ENCODE measurements at regions not wholly inside any gene's neighbourhood (a gene's known extent, or its start where the extent isn't known, plus 50 kb on each side); places are given as distances from the start of the nearest gene placed in this dataset.

GRCh38 chr5:60210810-60211209, 317.3 kb upstream of the PDE4D start:
- TF ChIP-seq CTCF (IDR thresholded peaks at IDR 0.05) (no peak), POLR2A (IDR thresholded peaks at IDR 0.05) (no peak)
